ENCODE measurements at regions not wholly inside any gene's neighbourhood (a gene's known extent, or its start where the extent isn't known, plus 50 kb on each side); places are given as distances from the start of the nearest gene placed in this dataset.

GRCh38 chr12:19924360-19924759 lies 444.0 kb upstream of the PDE3A start:
- DNase-seq = no peak

- no peak for DNase-seq
These were observed 442.5 kb upstream of the PDE3A start for GRCh38 chr12:19925841-19926240.

- DNase-seq = no peak
These were observed 442.1 kb upstream of the PDE3A start for GRCh38 chr12:19926266-19926665.

DNA sequence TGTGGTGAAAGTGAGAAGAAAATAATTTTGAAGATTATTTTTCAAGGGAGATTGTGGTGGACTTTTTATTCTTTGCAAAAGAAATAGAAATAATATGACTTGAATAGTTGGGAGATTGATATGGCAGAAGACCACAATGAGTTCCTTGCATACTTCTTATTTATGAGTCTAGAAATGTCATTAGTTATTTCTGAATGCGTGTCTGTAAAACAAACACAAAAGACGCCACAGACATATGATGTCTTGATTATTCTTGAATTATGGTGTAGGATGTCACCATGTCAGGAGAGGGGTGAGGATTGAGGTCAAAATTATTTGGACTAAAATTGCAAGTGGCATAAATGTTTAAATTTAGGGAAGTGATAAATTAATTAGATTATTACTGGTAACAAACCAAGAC lies 440.7 kb upstream of the PDE3A start:
- DNase-seq = no peak

DNA sequence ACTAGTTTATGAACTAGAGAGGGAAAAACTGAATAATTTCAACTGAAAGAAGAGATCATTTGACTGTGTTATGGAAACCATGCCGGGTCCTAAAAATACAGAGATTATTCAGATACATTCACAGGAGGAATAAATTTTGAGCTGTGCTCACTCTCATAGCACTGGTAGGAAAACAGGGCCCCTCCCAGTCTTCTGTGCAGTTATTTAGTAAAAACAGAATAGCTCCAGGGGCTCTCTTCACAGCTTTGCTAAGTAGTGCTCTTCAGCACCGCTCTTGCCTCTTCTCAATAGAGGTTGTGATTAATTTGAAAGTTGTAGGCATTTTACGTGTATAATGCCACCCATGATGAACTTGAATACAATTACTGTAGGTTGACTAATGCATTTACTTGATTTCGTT lies 435.9 kb upstream of the PDE3A start:
- DNase-seq = no peak

DNA sequence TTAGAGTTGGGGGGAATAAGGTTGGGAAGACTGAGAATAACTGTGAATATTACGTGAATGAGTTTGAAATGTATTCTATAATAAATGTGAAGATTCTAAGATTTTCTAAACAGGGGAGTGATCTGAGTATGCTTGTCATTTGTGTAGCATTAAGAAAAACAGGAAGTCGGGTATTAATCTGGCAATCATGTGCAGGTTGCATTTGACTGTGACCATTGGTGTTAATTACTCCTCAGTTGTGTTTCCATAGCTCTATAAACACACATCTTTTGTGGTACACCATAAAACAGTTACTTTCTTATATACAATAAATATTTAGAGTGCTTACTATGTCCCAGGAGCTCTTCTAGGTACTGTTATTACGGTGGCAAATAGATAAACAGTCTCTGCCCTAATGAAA lies 434.4 kb upstream of the PDE3A start:
- no peak for DNase-seq

GRCh38 chr12:19937161-19937560 lies 431.2 kb upstream of the PDE3A start:
- no peak for DNase-seq

- DNase-seq = no peak
These were observed 430.3 kb upstream of the PDE3A start for GRCh38 chr12:19938031-19938430.

- DNase-seq = no peak
These were observed 429.8 kb upstream of the PDE3A start for GRCh38 chr12:19938491-19938890.

- no peak for DNase-seq
These were observed 428.1 kb upstream of the PDE3A start for GRCh38 chr12:19940267-19940666.

GRCh38 chr12:19941096-19941495 lies 427.2 kb upstream of the PDE3A start:
- DNase-seq = no peak

GRCh38 chr12:19945559-19946435 lies 422.5 kb upstream of the PDE3A start:
- no peak for DNase-seq

DNA sequence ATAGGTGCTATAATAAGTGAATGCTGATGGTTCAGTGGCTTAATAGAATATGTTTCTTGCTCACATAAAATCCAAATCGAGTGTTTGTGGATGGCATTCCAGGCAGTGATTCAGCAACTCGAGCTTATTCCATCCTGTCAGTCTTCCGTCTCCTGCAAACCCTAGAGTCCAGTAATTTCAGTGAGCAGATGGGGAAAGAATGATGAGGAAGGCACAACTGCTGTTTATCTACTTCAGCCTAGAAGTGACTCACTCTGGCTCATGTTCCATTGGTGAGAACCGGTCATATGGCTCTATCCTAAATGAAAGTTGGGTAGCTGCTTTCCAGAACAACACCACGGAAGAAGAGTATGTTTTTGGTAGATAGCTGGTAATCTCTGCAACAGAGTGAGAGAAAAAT lies 421.8 kb upstream of the PDE3A start:
- DNase-seq = no peak

GRCh38 chr12:19947344-19947743 lies 421.0 kb upstream of the PDE3A start:
- no peak for DNase-seq

DNA sequence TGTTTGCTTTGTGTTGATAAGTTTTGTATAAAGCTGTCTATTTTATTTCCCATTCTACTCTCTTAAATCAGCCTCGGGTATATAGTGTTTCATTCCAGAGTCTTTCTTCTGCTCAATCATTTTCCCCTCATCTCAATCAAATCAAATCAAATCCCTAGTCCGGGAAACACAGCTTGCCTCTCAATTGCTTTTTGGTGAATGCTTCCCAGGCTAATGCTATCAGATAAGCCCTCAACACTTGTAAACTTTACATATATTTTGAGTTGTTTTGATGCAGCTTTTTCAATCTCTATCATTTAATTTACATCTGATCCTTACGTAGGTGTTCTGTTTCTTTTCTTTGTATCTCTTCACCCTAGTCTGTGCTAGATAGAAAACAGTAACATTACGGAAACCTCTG lies 416.7 kb upstream of the PDE3A start:
- DNase-seq = no peak

GRCh38 chr12:19953734-19954133 lies 414.6 kb upstream of the PDE3A start:
- DNase-seq = no peak

- DNase-seq = no peak
These were observed 414.2 kb upstream of the PDE3A start for GRCh38 chr12:19954163-19954562.

DNA sequence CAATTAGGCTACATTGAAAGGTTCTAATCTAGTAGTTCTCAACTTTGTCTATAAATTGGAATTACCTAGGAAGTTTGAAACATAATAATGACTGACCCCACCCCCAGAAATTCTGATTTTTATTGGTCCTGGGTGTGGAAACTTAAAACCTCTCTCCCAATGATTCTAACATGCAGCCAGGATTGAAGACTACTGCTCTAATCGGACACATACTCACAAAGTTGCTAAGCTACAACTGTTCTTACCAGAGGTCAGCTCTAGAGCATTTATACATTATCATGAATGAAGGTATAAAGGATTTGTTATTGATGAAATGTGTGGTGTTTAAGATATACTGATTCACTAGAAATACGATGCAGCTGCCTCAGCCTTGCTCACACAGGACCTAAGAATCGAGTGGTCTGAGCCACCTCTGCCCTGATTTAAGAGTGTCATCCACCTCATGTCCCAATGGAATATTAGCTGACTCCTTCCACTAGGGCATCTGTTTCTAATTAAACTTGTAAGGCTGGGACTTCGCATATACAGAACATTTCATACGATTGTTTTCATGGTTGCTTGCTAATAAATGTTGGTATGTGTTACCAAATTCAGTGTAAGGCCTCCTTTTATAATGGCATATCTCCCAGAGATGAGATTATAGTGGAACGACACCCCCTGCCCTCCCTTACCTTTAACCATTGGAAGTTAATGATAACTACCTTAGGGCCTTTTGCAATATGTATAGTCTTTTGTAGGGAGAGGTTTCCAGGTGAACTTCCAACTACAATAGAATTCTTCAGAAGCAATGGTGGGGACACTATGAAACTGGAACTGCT lies 410.8 kb upstream of the PDE3A start:
- DNase-seq = no peak

GRCh38 chr12:19958389-19958788 lies 409.9 kb upstream of the PDE3A start:
- no peak for DNase-seq

- DNase-seq = no peak
These were observed 409.0 kb upstream of the PDE3A start for GRCh38 chr12:19959353-19959752.

DNA sequence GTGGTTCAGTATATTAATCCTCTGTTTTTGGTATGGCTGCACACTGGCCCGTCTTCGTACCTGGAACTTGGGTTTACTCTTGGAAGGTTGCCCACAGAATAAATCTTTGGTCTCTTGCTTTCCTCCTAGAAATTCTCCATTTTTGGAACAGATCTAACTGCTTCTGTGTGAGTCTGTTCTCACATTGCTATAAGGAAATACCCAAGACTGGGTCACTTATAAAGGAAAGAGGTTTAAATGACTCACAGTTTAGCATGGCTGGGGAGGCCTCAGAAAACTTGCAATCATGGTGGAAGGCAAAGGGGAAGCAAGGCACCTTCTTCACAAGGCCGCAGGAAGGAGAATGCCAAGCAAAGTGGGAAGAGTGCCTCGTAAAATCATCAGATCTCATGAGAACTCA lies 407.8 kb upstream of the PDE3A start:
- DNase-seq = no peak

GRCh38 chr12:19962192-19962591 lies 406.1 kb upstream of the PDE3A start:
- no peak for DNase-seq

GRCh38 chr12:19963972-19964371 lies 404.4 kb upstream of the PDE3A start:
- DNase-seq = no peak

DNA sequence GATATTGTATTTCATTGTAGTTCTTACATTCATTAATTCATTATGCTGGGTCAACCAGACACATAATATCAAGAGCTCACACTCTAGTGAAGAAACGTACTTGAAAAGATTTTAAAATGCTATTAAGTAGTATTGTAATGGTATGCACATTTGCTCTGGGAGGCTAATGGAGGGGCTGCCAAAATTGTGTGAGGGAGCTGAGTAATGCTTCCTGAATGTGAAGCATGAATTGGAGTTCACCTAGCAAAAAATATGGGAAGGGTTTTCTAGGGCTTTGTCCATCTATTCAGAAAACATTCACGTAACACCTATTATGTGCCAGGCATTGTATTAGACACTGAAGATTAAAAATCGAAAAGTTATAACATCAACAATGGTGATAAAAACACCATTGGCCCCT lies 403.8 kb upstream of the PDE3A start:
- no peak for DNase-seq

All from activated naive CD4-positive, alpha-beta T cell treated with Interleukin-2 at 50 U/mL for 16 hours (primary cell).